HCT116 (cell line): ENCODE measurements at regions not wholly inside any gene's neighbourhood (a gene's known extent, or its start where the extent isn't known, plus 50 kb on each side); places are given as distances from the start of the nearest gene placed in this dataset.

Experiments used
- ATAC-seq: fragments of 200-7000 bp; cut with Tn5 transposase; 2 replicates; pipeline ENCODE4 v1.9.1; 2020; ENCODE audit warnings: mild to moderate bottlenecking, moderate library complexity
- BruUV-seq: library from RNA; stranded (reverse); fragments of 400-500 nt; replicated peaks from 2 replicates; lab custom pipeline; 2021; lab: Mats Ljungman, UMichigan
- CTCF ChIA-PET: fragments of 300-600 bp; sonication (Branson Sonifier 250); formaldehyde crosslinking; loops from one replicate; lab custom pipeline; 2021; ENCODE audit warnings: antibody characterized with exemption; lab: Charles Lee
- POLR2A ChIA-PET: fragments of 300-600, 350-600 bp; sonication (Branson Sonifier 250); formaldehyde crosslinking; loops from one replicate; lab custom pipeline; 2021; ENCODE audit warnings: antibody characterized with exemption; lab: Charles Lee
- RAD21 ChIA-PET, 2 experiments: fragments of 300-600 bp; sonication (Branson Sonifier 250); formaldehyde crosslinking; loops; one replicate each; lab custom pipeline; 2023; ENCODE audit warnings: low total read pairs in 2 of 2; ENCODE audit not compliant: uncharacterized antibody in 2 of 2, unreplicated experiment in 2 of 2, low non-redundant PET in 1 of 2; lab: Charles Lee
- DNase-seq: peaks from one replicate; pipeline ENCODE4 v3.0.0-alpha.2; 2010; ENCODE audit warnings: low read depth, low spot score
- H2AFZ ChIP-seq: fragments of 200-600 bp; shearing (Covaris generic), sonication (generic); 2 replicates; pipeline ENCODE4 v1.6.1; 2017; ENCODE audit warnings: low read depth, mixed run types, mixed read lengths, antibody characterized with exemption, low read length; ENCODE audit not compliant: poor library complexity, severe bottlenecking
- H3K27ac ChIP-seq: 2 replicates; pipeline ENCODE4 v1.5.1; 2012; ENCODE audit warnings: low read depth, low read length
- H3K27me3 ChIP-seq: fragments of 200-600 bp; sonication (generic); 2 replicates; pipeline ENCODE4 v1.6.1; 2016; ENCODE audit warnings: mixed run types, low read length, mixed read lengths; ENCODE audit not compliant: insufficient read depth
- H3K36me3 ChIP-seq, 2 experiments: fragments of 200-500 bp in 1 of 2; fragments of 200-600 bp in 1 of 2; sonication (Bioruptor generic) in 1 of 2; sonication (generic) in 1 of 2; 2 replicates each; pipeline versions ENCODE4 v1.5.1 to v1.6.1; 2014 to 2016; ENCODE audit warnings: low read length in 2 of 2, inconsistent platforms in 1 of 2, mixed read lengths in 1 of 2, mixed run types in 1 of 2; ENCODE audit not compliant: insufficient read depth in 2 of 2, control insufficient read depth in 1 of 2
- H3K4me1 ChIP-seq, 2 experiments: fragments of 200-600 bp in 1 of 2; sonication (generic) in 1 of 2; 2 replicates each; pipeline versions ENCODE4 v1.5.1 to v1.6.1; 2012 to 2017; ENCODE audit warnings: low read length in 2 of 2, inconsistent platforms in 1 of 2, mild to moderate bottlenecking in 1 of 2, mixed read lengths in 1 of 2, mixed run types in 1 of 2, moderate library complexity in 1 of 2; ENCODE audit not compliant: insufficient read depth in 2 of 2, control insufficient read depth in 1 of 2
- H3K4me2 ChIP-seq: fragments of 200-600 bp; sonication (generic); 2 replicates; pipeline ENCODE4 v1.6.1; 2017; ENCODE audit warnings: mixed run types, low read length, mixed read lengths
- H3K4me3 ChIP-seq, 2 experiments: fragments of 200-600 bp in 1 of 2; sonication (generic) in 1 of 2; replicated peaks in 1 of 2; 2 replicates each; pipeline ENCODE4 v1.5.1; 2011 to 2016; ENCODE audit warnings: low read length in 2 of 2, control low read depth in 1 of 2, low read depth in 1 of 2, mild to moderate bottlenecking in 1 of 2, mixed read lengths in 1 of 2, mixed run types in 1 of 2
- H3K79me2 ChIP-seq: fragments of 200-600 bp; sonication (generic); 2 replicates; pipeline ENCODE4 v1.6.1; 2017; ENCODE audit warnings: mild to moderate bottlenecking, mixed run types, low read length, moderate library complexity, mixed read lengths; ENCODE audit not compliant: insufficient read depth
- H3K9ac ChIP-seq: fragments of 200-600 bp; sonication (generic); 2 replicates; pipeline ENCODE4 v1.6.1; 2016; ENCODE audit warnings: low read length, mixed read lengths
- H3K9me2 ChIP-seq: fragments of 200-600 bp; sonication (generic), shearing (Covaris generic); 2 replicates; pipeline ENCODE4 v1.6.1; 2017; ENCODE audit warnings: mixed run types, mild to moderate bottlenecking, moderate library complexity; ENCODE audit not compliant: insufficient read depth
- H3K9me3 ChIP-seq, 2 experiments: fragments of 200-500 bp in 1 of 2; fragments of 200-600 bp in 1 of 2; sonication (Bioruptor generic) in 1 of 2; sonication (generic) in 1 of 2; 2 replicates each; pipeline ENCODE4 v1.6.1; 2014 to 2017; ENCODE audit warnings: low read length in 2 of 2, mixed read lengths in 2 of 2, inconsistent platforms in 1 of 2, low read depth in 1 of 2, mild to moderate bottlenecking in 1 of 2, mixed run types in 1 of 2, moderate library complexity in 1 of 2; ENCODE audit not compliant: control insufficient read depth in 1 of 2, insufficient read depth in 1 of 2
- H4K20me1 ChIP-seq: fragments of 200-600 bp; sonication (generic), shearing (Covaris generic); 2 replicates; pipeline ENCODE4 v1.6.1; 2017; ENCODE audit warnings: mixed run types, mild to moderate bottlenecking, moderate library complexity; ENCODE audit not compliant: insufficient read depth
- CBX3 ChIP-seq: IDR thresholded peaks from 2 replicates; pipeline ENCODE4 v1.6.1; 2012; ENCODE audit warnings: low read depth
- ELF1 ChIP-seq: IDR thresholded peaks from 2 replicates; pipeline ENCODE4 v1.6.1; 2012; ENCODE audit warnings: low read depth, borderline replicate concordance
- JUND ChIP-seq: IDR thresholded peaks from 2 replicates; pipeline ENCODE4 v1.6.1; 2012
- POLR2AphosphoS5 ChIP-seq: IDR thresholded peaks from 2 replicates; pipeline ENCODE4 v1.6.1; 2011; ENCODE audit warnings: mild to moderate bottlenecking, low read depth, low read length, moderate library complexity
- RAD21 ChIP-seq: IDR thresholded peaks from 2 replicates; pipeline ENCODE4 v1.6.1; 2012; ENCODE audit warnings: low read depth, mild to moderate bottlenecking
- SRF ChIP-seq: IDR thresholded peaks from 2 replicates; pipeline ENCODE4 v1.6.1; 2012; ENCODE audit warnings: low read depth
- YY1 ChIP-seq: IDR thresholded peaks from 2 replicates; pipeline ENCODE4 v1.6.1; 2011; ENCODE audit warnings: low read length, low read depth, moderate library complexity, mild to moderate bottlenecking; ENCODE audit not compliant: insufficient replicate concordance; ENCODE audit errors: extremely low read depth
- intact Hi-C: fragments of 100-400 bp; cut with micrococcal nuclease; formaldehyde crosslinking; loops from 2 replicates; pipeline ENCODE4 v1.10.0; 2022
- TF ChIP-seq, protein P1 (sequence below): IDR thresholded peaks from 2 replicates; pipeline ENCODE4 v1.6.1; 2012; ENCODE audit warnings: low read depth
- TF ChIP-seq, protein P2 (sequence below), 3 experiments: fragments of 200-600 bp in 1 of 3; sonication (generic) in 1 of 3; IDR thresholded peaks in 2 of 3; conservative IDR thresholded peaks in 1 of 3; 2 replicates each; pipeline ENCODE4 v1.5.1; 2012 to 2017; ENCODE audit warnings: low read depth in 2 of 3, low read length in 2 of 3, antibody characterized with exemption in 1 of 3, borderline replicate concordance in 1 of 3, control low read depth in 1 of 3, mild to moderate bottlenecking in 1 of 3, mixed read lengths in 1 of 3, mixed run types in 1 of 3, moderate library complexity in 1 of 3; ENCODE audit not compliant: insufficient read depth in 1 of 3

- TF ChIP-seq, protein P1, sequence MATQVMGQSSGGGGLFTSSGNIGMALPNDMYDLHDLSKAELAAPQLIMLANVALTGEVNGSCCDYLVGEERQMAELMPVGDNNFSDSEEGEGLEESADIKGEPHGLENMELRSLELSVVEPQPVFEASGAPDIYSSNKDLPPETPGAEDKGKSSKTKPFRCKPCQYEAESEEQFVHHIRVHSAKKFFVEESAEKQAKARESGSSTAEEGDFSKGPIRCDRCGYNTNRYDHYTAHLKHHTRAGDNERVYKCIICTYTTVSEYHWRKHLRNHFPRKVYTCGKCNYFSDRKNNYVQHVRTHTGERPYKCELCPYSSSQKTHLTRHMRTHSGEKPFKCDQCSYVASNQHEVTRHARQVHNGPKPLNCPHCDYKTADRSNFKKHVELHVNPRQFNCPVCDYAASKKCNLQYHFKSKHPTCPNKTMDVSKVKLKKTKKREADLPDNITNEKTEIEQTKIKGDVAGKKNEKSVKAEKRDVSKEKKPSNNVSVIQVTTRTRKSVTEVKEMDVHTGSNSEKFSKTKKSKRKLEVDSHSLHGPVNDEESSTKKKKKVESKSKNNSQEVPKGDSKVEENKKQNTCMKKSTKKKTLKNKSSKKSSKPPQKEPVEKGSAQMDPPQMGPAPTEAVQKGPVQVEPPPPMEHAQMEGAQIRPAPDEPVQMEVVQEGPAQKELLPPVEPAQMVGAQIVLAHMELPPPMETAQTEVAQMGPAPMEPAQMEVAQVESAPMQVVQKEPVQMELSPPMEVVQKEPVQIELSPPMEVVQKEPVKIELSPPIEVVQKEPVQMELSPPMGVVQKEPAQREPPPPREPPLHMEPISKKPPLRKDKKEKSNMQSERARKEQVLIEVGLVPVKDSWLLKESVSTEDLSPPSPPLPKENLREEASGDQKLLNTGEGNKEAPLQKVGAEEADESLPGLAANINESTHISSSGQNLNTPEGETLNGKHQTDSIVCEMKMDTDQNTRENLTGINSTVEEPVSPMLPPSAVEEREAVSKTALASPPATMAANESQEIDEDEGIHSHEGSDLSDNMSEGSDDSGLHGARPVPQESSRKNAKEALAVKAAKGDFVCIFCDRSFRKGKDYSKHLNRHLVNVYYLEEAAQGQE, result no peak
- no peak for TF ChIP-seq SRF
- TF ChIP-seq, all 23 proteins: peak for 0
These were observed 101.4 kb upstream of the SLC44A1 start (continued) for GRCh38 chr9:105143136-105143430.

DNA sequence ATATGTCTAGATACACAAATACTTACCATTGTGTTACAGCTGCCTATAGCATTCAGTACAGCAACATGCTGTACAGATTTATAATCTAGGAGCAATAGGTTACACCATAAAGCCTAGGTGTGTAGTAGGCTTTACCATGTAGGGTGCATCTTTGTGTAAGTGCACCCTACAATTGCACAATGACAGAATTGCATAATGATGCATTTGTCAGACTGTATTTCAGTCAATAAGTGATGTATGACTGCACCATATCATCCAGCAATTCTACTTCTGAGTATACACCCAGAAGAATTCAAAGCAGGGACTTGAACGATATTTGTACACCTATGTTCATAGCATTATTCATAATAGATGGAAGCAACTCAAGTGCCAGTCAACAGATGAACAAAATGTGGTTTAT lies 100.4 kb upstream of the SLC44A1 start:
- Histone ChIP-seq H3K9me3 (no peaks in the 10 kb centered on the region), H3K79me2 (no peaks in the 10 kb centered on the region), H3K27me3 (no peaks in the 10 kb centered on the region), H3K9me2 (no peaks in the 10 kb centered on the region), H3K27ac (no peak overlapping the region), H3K36me3 (no peaks in the 10 kb centered on the region), H3K4me3 (no peak overlapping the region), H4K20me1 (no peaks in the 10 kb centered on the region), H3K4me2 (no peak overlapping the region), H3K4me1 (no peaks in the 10 kb centered on the region), H3K9ac (no peak overlapping the region)
- ATAC-seq (no peak), DNase-seq (no peak)
- intact Hi-C loops, result no loop called here
- POLR2A ChIA-PET, result no interaction called here
- CTCF ChIA-PET, result no interaction called here
- no TSS peak for BruUV-seq
- RAD21 ChIA-PET, result no interaction called here
- TF ChIP-seq SRF (no peak), RAD21 (no peak), CBX3 (no peak), POLR2AphosphoS5 (no peak), ELF1 (no peak), YY1 (no peak), JUND (no peak)
- TF ChIP-seq, protein P2, sequence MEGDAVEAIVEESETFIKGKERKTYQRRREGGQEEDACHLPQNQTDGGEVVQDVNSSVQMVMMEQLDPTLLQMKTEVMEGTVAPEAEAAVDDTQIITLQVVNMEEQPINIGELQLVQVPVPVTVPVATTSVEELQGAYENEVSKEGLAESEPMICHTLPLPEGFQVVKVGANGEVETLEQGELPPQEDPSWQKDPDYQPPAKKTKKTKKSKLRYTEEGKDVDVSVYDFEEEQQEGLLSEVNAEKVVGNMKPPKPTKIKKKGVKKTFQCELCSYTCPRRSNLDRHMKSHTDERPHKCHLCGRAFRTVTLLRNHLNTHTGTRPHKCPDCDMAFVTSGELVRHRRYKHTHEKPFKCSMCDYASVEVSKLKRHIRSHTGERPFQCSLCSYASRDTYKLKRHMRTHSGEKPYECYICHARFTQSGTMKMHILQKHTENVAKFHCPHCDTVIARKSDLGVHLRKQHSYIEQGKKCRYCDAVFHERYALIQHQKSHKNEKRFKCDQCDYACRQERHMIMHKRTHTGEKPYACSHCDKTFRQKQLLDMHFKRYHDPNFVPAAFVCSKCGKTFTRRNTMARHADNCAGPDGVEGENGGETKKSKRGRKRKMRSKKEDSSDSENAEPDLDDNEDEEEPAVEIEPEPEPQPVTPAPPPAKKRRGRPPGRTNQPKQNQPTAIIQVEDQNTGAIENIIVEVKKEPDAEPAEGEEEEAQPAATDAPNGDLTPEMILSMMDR (IDR thresholded peaks at IDR 0.05 in 2 of 3, conservative IDR thresholded peaks at IDR 0.05 in 1 of 3; ENCODE audit: borderline replicate concordance in 1 of 3, insufficient read depth in 1 of 3, low read depth in 2 of 3, low read length in 2 of 3), result no peak
- TF ChIP-seq, all 23 proteins: peak for 0
- H2AFZ ChIP-seq, result no peak overlapping the region
